ENCODE measurements at regions not wholly inside any gene's neighbourhood (a gene's known extent, or its start where the extent isn't known, plus 50 kb on each side); places are given as distances from the start of the nearest gene placed in this dataset.

DNA sequence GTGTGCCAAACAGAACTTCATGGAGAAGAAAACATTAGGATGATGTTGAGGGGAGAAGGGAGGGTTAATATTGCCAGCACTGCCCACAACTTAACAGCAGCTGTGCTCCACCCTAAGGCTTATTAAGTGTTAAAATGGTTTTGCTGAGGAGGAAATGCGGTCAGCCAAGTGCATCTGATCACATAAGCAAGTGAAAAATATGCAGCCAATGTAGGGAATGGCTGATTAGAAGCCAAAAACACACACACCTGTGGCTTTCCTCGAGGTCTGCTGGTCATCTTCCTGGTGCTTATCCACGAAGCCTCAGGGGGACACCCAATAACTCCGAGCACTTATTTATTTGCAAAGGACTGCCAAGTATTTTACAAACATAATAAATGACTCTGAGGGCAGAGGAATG lies 66.3 kb upstream of the GPR45 start:
- TF ChIP-seq, protein P1, sequence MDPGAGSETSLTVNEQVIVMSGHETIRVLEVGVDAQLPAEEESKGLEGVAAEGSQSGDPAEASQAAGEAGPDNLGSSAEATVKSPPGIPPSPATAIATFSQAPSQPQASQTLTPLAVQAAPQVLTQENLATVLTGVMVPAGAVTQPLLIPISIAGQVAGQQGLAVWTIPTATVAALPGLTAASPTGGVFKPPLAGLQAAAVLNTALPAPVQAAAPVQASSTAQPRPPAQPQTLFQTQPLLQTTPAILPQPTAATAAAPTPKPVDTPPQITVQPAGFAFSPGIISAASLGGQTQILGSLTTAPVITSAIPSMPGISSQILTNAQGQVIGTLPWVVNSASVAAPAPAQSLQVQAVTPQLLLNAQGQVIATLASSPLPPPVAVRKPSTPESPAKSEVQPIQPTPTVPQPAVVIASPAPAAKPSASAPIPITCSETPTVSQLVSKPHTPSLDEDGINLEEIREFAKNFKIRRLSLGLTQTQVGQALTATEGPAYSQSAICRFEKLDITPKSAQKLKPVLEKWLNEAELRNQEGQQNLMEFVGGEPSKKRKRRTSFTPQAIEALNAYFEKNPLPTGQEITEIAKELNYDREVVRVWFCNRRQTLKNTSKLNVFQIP (CRISPR knock-in tag; IDR thresholded peaks at IDR 0.05; ENCODE audit: borderline replicate concordance, low read depth) = no peak
- TF ChIP-seq TCF4 (CRISPR knock-in tag; IDR thresholded peaks at IDR 0.05; ENCODE audit: borderline replicate concordance) = no peak
- TF ChIP-seq, protein P2, sequence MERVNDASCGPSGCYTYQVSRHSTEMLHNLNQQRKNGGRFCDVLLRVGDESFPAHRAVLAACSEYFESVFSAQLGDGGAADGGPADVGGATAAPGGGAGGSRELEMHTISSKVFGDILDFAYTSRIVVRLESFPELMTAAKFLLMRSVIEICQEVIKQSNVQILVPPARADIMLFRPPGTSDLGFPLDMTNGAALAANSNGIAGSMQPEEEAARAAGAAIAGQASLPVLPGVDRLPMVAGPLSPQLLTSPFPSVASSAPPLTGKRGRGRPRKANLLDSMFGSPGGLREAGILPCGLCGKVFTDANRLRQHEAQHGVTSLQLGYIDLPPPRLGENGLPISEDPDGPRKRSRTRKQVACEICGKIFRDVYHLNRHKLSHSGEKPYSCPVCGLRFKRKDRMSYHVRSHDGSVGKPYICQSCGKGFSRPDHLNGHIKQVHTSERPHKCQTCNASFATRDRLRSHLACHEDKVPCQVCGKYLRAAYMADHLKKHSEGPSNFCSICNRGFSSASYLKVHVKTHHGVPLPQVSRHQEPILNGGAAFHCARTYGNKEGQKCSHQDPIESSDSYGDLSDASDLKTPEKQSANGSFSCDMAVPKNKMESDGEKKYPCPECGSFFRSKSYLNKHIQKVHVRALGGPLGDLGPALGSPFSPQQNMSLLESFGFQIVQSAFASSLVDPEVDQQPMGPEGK (CRISPR knock-in tag; IDR thresholded peaks at IDR 0.05; ENCODE audit: borderline replicate concordance) = no peak
- TF ChIP-seq TOX (CRISPR knock-in tag; IDR thresholded peaks at IDR 0.05; ENCODE audit: borderline replicate concordance) = no peak
- no peak for TF ChIP-seq ZC3H10 (CRISPR knock-in tag; IDR thresholded peaks at IDR 0.05)
- TF ChIP-seq BACH2 (CRISPR knock-in tag; IDR thresholded peaks at IDR 0.05; ENCODE audit: borderline replicate concordance) = no peak
- TF ChIP-seq ZFP3 (CRISPR knock-in tag; IDR thresholded peaks at IDR 0.05) = no peak
- TF ChIP-seq PPARA (CRISPR knock-in tag; IDR thresholded peaks at IDR 0.05; ENCODE audit: borderline replicate concordance) = no peak
- TF ChIP-seq, protein P3, sequence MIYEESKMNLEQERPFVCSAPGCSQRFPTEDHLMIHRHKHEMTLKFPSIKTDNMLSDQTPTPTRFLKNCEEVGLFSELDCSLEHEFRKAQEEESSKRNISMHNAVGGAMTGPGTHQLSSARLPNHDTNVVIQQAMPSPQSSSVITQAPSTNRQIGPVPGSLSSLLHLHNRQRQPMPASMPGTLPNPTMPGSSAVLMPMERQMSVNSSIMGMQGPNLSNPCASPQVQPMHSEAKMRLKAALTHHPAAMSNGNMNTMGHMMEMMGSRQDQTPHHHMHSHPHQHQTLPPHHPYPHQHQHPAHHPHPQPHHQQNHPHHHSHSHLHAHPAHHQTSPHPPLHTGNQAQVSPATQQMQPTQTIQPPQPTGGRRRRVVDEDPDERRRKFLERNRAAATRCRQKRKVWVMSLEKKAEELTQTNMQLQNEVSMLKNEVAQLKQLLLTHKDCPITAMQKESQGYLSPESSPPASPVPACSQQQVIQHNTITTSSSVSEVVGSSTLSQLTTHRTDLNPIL (CRISPR knock-in tag; IDR thresholded peaks at IDR 0.05; ENCODE audit: low read depth) = no peak
- TF ChIP-seq ZNF8 (CRISPR knock-in tag; IDR thresholded peaks at IDR 0.05) = no peak
- TF ChIP-seq ZNF70 (CRISPR knock-in tag; IDR thresholded peaks at IDR 0.05) = no peak
- no peak for TF ChIP-seq ZFP30 (CRISPR knock-in tag; IDR thresholded peaks at IDR 0.05)
- TF ChIP-seq GLIS3 (CRISPR knock-in tag; IDR thresholded peaks at IDR 0.05) = no peak
- TF ChIP-seq ISL1 (CRISPR knock-in tag; IDR thresholded peaks at IDR 0.05) = no peak
- TF ChIP-seq RARB (CRISPR knock-in tag; IDR thresholded peaks at IDR 0.05) = no peak
- TF ChIP-seq, protein P4, sequence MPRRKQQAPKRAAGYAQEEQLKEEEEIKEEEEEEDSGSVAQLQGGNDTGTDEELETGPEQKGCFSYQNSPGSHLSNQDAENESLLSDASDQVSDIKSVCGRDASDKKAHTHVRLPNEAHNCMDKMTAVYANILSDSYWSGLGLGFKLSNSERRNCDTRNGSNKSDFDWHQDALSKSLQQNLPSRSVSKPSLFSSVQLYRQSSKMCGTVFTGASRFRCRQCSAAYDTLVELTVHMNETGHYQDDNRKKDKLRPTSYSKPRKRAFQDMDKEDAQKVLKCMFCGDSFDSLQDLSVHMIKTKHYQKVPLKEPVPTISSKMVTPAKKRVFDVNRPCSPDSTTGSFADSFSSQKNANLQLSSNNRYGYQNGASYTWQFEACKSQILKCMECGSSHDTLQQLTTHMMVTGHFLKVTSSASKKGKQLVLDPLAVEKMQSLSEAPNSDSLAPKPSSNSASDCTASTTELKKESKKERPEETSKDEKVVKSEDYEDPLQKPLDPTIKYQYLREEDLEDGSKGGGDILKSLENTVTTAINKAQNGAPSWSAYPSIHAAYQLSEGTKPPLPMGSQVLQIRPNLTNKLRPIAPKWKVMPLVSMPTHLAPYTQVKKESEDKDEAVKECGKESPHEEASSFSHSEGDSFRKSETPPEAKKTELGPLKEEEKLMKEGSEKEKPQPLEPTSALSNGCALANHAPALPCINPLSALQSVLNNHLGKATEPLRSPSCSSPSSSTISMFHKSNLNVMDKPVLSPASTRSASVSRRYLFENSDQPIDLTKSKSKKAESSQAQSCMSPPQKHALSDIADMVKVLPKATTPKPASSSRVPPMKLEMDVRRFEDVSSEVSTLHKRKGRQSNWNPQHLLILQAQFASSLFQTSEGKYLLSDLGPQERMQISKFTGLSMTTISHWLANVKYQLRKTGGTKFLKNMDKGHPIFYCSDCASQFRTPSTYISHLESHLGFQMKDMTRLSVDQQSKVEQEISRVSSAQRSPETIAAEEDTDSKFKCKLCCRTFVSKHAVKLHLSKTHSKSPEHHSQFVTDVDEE (CRISPR knock-in tag; IDR thresholded peaks at IDR 0.05) = no peak
- no peak for TF ChIP-seq ESRRG (CRISPR knock-in tag; IDR thresholded peaks at IDR 0.05)
- TF ChIP-seq ZNF565 (CRISPR knock-in tag; conservative IDR thresholded peaks at IDR 0.05; ENCODE audit: low read depth) = no peak
- TF ChIP-seq SNAI2 (CRISPR knock-in tag; IDR thresholded peaks at IDR 0.05) = no peak
- ATAC-seq = no peak

DNA sequence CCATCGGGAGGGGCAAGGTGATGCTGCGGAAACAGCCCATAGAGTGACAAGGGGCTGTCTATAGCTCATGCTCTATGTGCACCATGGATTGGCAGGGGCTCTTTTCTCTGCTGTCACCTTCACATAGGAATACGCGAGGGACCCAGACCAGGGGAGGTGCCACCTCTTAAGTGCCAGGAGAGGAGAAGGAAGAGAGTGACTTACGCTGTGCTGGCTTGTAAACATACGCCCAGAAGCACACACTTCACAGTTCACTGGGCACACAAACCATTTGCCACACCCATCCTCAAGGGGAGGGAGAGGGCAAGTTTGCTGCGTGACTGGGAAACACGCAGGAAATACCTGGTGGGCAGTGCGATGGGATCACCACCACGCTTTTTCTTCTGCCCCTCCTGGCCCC lies 65.1 kb upstream of the GPR45 start:
- no peak for ATAC-seq

More for the DNA sequence above, 65.1 kb upstream of the GPR45 start:
- no peak for TF ChIP-seq CSDC2 (CRISPR knock-in tag; IDR thresholded peaks at IDR 0.05)
- TF ChIP-seq, protein P2 (CRISPR knock-in tag; IDR thresholded peaks at IDR 0.05; ENCODE audit: borderline replicate concordance) = no peak
- no peak for TF ChIP-seq ARNTL (CRISPR knock-in tag; IDR thresholded peaks at IDR 0.05; ENCODE audit: borderline replicate concordance, low read depth)
- TF ChIP-seq ZFP3 (CRISPR knock-in tag; IDR thresholded peaks at IDR 0.05) = no peak
- no peak for TF ChIP-seq OSR1 (CRISPR knock-in tag; IDR thresholded peaks at IDR 0.05)
- no peak for TF ChIP-seq ZNF565 (CRISPR knock-in tag; conservative IDR thresholded peaks at IDR 0.05; ENCODE audit: low read depth)
- TF ChIP-seq ISL1 (CRISPR knock-in tag; IDR thresholded peaks at IDR 0.05) = no peak
- TF ChIP-seq, protein P1 (CRISPR knock-in tag; IDR thresholded peaks at IDR 0.05; ENCODE audit: borderline replicate concordance, low read depth) = no peak
- TF ChIP-seq PPARA (CRISPR knock-in tag; IDR thresholded peaks at IDR 0.05; ENCODE audit: borderline replicate concordance) = no peak
- TF ChIP-seq, protein P5, sequence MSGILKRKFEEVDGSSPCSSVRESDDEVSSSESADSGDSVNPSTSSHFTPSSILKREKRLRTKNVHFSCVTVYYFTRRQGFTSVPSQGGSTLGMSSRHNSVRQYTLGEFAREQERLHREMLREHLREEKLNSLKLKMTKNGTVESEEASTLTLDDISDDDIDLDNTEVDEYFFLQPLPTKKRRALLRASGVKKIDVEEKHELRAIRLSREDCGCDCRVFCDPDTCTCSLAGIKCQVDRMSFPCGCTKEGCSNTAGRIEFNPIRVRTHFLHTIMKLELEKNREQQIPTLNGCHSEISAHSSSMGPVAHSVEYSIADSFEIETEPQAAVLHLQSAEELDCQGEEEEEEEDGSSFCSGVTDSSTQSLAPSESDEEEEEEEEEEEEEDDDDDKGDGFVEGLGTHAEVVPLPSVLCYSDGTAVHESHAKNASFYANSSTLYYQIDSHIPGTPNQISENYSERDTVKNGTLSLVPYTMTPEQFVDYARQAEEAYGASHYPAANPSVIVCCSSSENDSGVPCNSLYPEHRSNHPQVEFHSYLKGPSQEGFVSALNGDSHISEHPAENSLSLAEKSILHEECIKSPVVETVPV (CRISPR knock-in tag; IDR thresholded peaks at IDR 0.05) = no peak
- TF ChIP-seq ESRRG (CRISPR knock-in tag; IDR thresholded peaks at IDR 0.05) = no peak
- TF ChIP-seq SNAI2 (CRISPR knock-in tag; IDR thresholded peaks at IDR 0.05) = no peak
- no peak for TF ChIP-seq TOX (CRISPR knock-in tag; IDR thresholded peaks at IDR 0.05; ENCODE audit: borderline replicate concordance)
- TF ChIP-seq TCF4 (CRISPR knock-in tag; IDR thresholded peaks at IDR 0.05; ENCODE audit: borderline replicate concordance) = no peak
- TF ChIP-seq ZNF70 (CRISPR knock-in tag; IDR thresholded peaks at IDR 0.05) = no peak
- no peak for TF ChIP-seq GLIS3 (CRISPR knock-in tag; IDR thresholded peaks at IDR 0.05)
- no peak for TF ChIP-seq ZNF8 (CRISPR knock-in tag; IDR thresholded peaks at IDR 0.05)
